Kidney (tissue), 13 donors: ENCODE measurements at regions not wholly inside any gene's neighbourhood (a gene's known extent, or its start where the extent isn't known, plus 50 kb on each side); places are given as distances from the start of the nearest gene placed in this dataset.

Source experiments
- DNase-seq, 5 donors: peaks; one replicate each; pipeline ENCODE4 v3.0.0-alpha.2; 2013 to 2020
- FAIRE-seq: peaks from 2 replicates; lab custom pipeline; 2012; peaks lifted over from hg19 to GRCh38; lab: Jason Lieb, UNC
- H3K27ac ChIP-seq, 2 donors: one replicate each; pipeline ENCODE4 v1.7.0; 2013; ENCODE audit warnings: low read depth in 2 of 2, low read length in 2 of 2, inconsistent platforms in 1 of 2
- H3K27me3 ChIP-seq: one replicate; pipeline ENCODE4 v1.7.1; 2013; ENCODE audit warnings: low read length, inconsistent platforms; ENCODE audit not compliant: control insufficient read depth, insufficient read depth
- H3K36me3 ChIP-seq, 3 donors: one replicate each; pipeline versions ENCODE4 v1.7.0 to v1.7.1; 2013; ENCODE audit warnings: low read length in 3 of 3, control low read depth in 1 of 3, inconsistent platforms in 1 of 3; ENCODE audit not compliant: insufficient read depth in 3 of 3, control insufficient read depth in 2 of 3
- H3K4me1 ChIP-seq, 3 donors: one replicate each; pipeline versions ENCODE4 v1.7.0 to v1.7.1; 2013; ENCODE audit warnings: low read length in 3 of 3, inconsistent platforms in 1 of 3, low read depth in 1 of 3; ENCODE audit not compliant: control insufficient read depth in 2 of 3, insufficient read depth in 2 of 3
- H3K4me3 ChIP-seq, 3 donors: one replicate each; pipeline versions ENCODE4 v1.7.0 to v1.8.1; 2013; ENCODE audit warnings: low read length in 3 of 3, control low read depth in 1 of 3, inconsistent platforms in 1 of 3
- H3K9ac ChIP-seq, 3 donors: one replicate each; pipeline versions ENCODE4 v1.7.0 to v1.7.1; 2013; ENCODE audit warnings: low read length in 3 of 3, control low read depth in 1 of 3, inconsistent platforms in 1 of 3
- H3K9me3 ChIP-seq, 3 donors: one replicate each; pipeline versions ENCODE4 v1.7.0 to v1.7.1; 2013; ENCODE audit warnings: low read length in 3 of 3, control low read depth in 1 of 3, inconsistent platforms in 1 of 3; ENCODE audit not compliant: control insufficient read depth in 2 of 3, insufficient read depth in 1 of 3
- CTCF ChIP-seq: IDR thresholded peaks from 3 replicates; pipeline ENCODE4 v1.5.1; 2012; ENCODE audit warnings: mild to moderate bottlenecking, moderate library complexity, borderline replicate concordance; ENCODE audit not compliant: insufficient read depth; ENCODE audit errors: extremely low read depth
- intact Hi-C: fragments of 100-400 bp; cut with DNase I; formaldehyde crosslinking; loops from one replicate; pipeline ENCODE4 v1.11.1; 2022
- donor health status: control.
- donor health status: control.
- donor health status: control.
- donor health status: control.
- donor health status: control.
- donor health status: DM: yes; HTN: yes; CAD: no.
- donor health status: Normal renal cell carcinoma (clear cell type).

GRCh38 chr2:12391116-12391515, 325.6 kb upstream of the TRIB2 start:
- no peak for TF ChIP-seq CTCF
- Histone ChIP-seq H3K27me3 (no peaks in the 10 kb centered on the region), H3K9ac (no peak overlapping the region), H3K36me3 (no peaks in the 10 kb centered on the region), H3K4me1 (peaks cover 0 to 3% (median 0%) of the 10 kb centered on the region in 3 donors), H3K4me3 (no peak overlapping the region), H3K27ac (peak overlapping the region in 1 of 2 donors; percentile 18), H3K9me3 (no peaks in the 10 kb centered on the region)
- FAIRE-seq: no peak
- DNase-seq: no peak
- intact Hi-C loops: no loop called here

- Histone ChIP-seq H3K4me1 (no peaks in the 10 kb centered on the region), H3K36me3 (no peaks in the 10 kb centered on the region), H3K9ac (no peak overlapping the region), H3K27ac (no peak overlapping the region), H3K4me3 (no peak overlapping the region), H3K9me3 (no peaks in the 10 kb centered on the region), H3K27me3 (no peaks in the 10 kb centered on the region)
- DNase-seq: no peak
- no peak for FAIRE-seq
- no peak for TF ChIP-seq CTCF
- intact Hi-C loops: no loop called here
These were observed 320.0 kb upstream of the TRIB2 start for GRCh38 chr2:12396699-12397098.

GRCh38 chr2:12397854-12398253, 318.9 kb upstream of the TRIB2 start:
- no peak for FAIRE-seq
- no peak for TF ChIP-seq CTCF
- DNase-seq: no peak

GRCh38 chr2:12399240-12399639, 317.5 kb upstream of the TRIB2 start:
- no peak for FAIRE-seq
- DNase-seq: no peak
- TF ChIP-seq CTCF: no peak
- Histone ChIP-seq H3K9me3 (no peaks in the 10 kb centered on the region), H3K27me3 (no peaks in the 10 kb centered on the region), H3K9ac (no peak overlapping the region), H3K4me3 (no peak overlapping the region), H3K4me1 (no peaks in the 10 kb centered on the region), H3K27ac (no peak overlapping the region), H3K36me3 (no peaks in the 10 kb centered on the region)
- intact Hi-C loops: no loop called here

More at GRCh38 chr2:12397854-12398253, 318.9 kb upstream of the TRIB2 start:
- Histone ChIP-seq H3K36me3 (no peaks in the 10 kb centered on the region), H3K4me3 (no peak overlapping the region), H3K4me1 (no peaks in the 10 kb centered on the region), H3K9ac (no peak overlapping the region), H3K9me3 (no peaks in the 10 kb centered on the region), H3K27ac (no peak overlapping the region), H3K27me3 (no peaks in the 10 kb centered on the region)
- intact Hi-C loops: no loop called here
